ENCODE measurements at regions not wholly inside any gene's neighbourhood (a gene's known extent, or its start where the extent isn't known, plus 50 kb on each side); places are given as distances from the start of the nearest gene placed in this dataset.

- TF ChIP-seq POLR2AphosphoS5 (IDR thresholded peaks at IDR 0.05) (no peak), CTCF (IDR thresholded peaks at IDR 0.05) (no peak), POLR2A (IDR thresholded peaks at IDR 0.05) (no peak)
Measured at GRCh38 chr1:147384804-147385203, 142.3 kb downstream of the CHD1L start.

All from upper lobe of left lung (tissue), 4 donors.